Left ventricle myocardium inferior (tissue), 1 donor: ENCODE measurements at regions not wholly inside any gene's neighbourhood (a gene's known extent, or its start where the extent isn't known, plus 50 kb on each side); places are given as distances from the start of the nearest gene placed in this dataset.

Source experiments
- DNase-seq: peaks from one replicate; pipeline ENCODE4 v3.0.0-alpha.2; 2020
- H3K27ac ChIP-seq: fragments of 200-600 bp; replicated peaks from 2 replicates; pipeline ENCODE4 v1.8.0; 2021
- H3K27me3 ChIP-seq: fragments of 200-600 bp; 2 replicates; pipeline ENCODE4 v1.8.0; 2021; ENCODE audit warnings: low read depth
- H3K36me3 ChIP-seq: fragments of 200-600 bp; 2 replicates; pipeline ENCODE4 v1.8.0; 2021
- H3K4me1 ChIP-seq: fragments of 200-600 bp; 2 replicates; pipeline ENCODE4 v1.8.0; 2021
- H3K4me3 ChIP-seq: fragments of 200-600 bp; 2 replicates; pipeline ENCODE4 v1.8.0; 2021; ENCODE audit warnings: mild to moderate bottlenecking, moderate library complexity
- H3K9me3 ChIP-seq: fragments of 200-600 bp; replicated peaks from 2 replicates; pipeline ENCODE4 v1.8.0; 2021
- intact Hi-C: fragments of 100-400 bp; cut with micrococcal nuclease; formaldehyde crosslinking; loops from one replicate; pipeline ENCODE4 v1.11.0; 2022
- TF ChIP-seq, protein P1 (sequence below): fragments of 200-600 bp; IDR thresholded peaks from 2 replicates; pipeline ENCODE4 v1.8.0; 2021; ENCODE audit warnings: antibody characterized with exemption, mild to moderate bottlenecking, borderline replicate concordance
- donor health status: DM: no; HTN: yes; CAD: no; lungs with severe emphysema.

DNA sequence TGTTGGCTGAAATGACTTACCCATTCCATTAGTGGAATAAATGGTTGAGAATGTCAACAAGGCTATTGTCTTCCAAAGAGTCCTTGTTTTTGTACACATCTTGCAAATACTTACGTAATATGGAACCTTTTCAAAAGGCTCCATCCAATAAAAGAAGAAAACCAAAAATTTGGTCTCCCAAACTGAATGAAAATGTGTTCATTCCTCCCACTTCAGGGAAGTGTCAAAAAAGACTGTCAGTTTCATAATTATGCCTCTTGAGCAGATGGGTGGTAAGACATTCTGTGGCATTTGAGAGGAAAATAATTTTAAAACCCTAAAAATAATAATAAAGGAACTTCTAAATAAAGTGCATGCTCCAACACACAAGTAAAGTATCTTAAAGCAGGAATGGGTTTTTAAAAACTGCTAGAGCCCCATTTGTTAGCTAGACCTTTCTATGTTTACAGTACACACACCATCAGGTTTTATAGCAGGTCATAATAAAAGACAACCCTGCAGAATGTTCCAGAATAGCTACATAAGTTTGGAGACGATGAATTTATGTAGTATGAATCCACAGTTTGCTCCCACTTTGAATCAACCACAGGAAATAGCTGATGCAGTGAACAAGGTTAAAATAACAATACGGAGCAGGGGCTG, 843.7 kb downstream of the LRRTM4 start:
- Histone ChIP-seq H3K27me3 (no peaks in the 10 kb centered on the region), H3K4me3 (no peak overlapping the region), H3K27ac (no peak overlapping the region), H3K9me3 (no peaks in the 10 kb centered on the region), H3K4me1 (no peaks in the 10 kb centered on the region), H3K36me3 (no peaks in the 10 kb centered on the region)
- no peak for DNase-seq
- intact Hi-C loops: no loop called here
- TF ChIP-seq, protein P1, sequence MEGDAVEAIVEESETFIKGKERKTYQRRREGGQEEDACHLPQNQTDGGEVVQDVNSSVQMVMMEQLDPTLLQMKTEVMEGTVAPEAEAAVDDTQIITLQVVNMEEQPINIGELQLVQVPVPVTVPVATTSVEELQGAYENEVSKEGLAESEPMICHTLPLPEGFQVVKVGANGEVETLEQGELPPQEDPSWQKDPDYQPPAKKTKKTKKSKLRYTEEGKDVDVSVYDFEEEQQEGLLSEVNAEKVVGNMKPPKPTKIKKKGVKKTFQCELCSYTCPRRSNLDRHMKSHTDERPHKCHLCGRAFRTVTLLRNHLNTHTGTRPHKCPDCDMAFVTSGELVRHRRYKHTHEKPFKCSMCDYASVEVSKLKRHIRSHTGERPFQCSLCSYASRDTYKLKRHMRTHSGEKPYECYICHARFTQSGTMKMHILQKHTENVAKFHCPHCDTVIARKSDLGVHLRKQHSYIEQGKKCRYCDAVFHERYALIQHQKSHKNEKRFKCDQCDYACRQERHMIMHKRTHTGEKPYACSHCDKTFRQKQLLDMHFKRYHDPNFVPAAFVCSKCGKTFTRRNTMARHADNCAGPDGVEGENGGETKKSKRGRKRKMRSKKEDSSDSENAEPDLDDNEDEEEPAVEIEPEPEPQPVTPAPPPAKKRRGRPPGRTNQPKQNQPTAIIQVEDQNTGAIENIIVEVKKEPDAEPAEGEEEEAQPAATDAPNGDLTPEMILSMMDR: no peak

DNA sequence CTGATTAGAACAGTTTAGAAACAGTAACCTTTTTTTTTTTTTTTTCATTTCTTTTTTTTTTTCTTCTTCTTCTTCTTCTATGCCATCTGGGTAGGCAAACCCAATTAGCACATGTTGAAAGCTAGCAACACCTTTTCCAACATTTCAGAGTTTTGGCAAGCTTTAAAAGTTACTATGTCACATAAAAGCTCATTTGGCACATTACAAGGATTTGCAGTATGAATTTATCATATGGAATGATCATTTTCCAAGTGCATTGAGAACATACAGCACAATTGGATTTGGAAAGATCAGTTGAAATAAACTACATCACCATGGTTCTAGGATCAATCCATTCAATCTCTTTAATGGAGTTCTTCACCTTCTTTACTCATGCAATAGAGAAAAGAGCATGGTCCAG, 847.0 kb downstream of the LRRTM4 start:
- intact Hi-C loops: no loop called here
- H3K4me3 ChIP-seq: no peak overlapping the region
- TF ChIP-seq, protein P1: no peak
- no peak for DNase-seq
- no peaks in the 10 kb centered on the region for H3K9me3 ChIP-seq
- no peak overlapping the region for H3K27ac ChIP-seq
- H3K36me3 ChIP-seq: no peaks in the 10 kb centered on the region
- H3K4me1 ChIP-seq: peaks cover 5% of the 10 kb centered on the region
- no peaks in the 10 kb centered on the region for H3K27me3 ChIP-seq

DNA sequence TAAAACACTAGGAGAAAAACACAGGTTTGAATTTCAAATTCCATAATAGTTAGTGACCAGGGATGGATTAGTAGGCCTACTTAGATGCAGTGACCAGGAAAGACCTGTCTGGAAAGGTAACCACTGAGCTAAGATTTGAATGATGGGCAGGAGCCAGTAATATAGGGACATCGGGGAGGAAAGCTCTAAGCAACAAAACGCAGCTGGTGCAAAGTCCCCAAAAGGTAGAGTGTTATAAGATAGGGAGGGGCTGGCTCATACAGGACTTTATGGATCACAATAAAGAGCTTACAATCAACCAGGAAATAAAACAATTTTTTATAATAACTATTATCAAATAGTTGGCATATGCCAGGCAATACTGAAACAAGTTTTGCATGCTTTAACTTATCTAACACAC, 849.4 kb downstream of the LRRTM4 start:
- H3K27me3 ChIP-seq: no peaks in the 10 kb centered on the region

DNA sequence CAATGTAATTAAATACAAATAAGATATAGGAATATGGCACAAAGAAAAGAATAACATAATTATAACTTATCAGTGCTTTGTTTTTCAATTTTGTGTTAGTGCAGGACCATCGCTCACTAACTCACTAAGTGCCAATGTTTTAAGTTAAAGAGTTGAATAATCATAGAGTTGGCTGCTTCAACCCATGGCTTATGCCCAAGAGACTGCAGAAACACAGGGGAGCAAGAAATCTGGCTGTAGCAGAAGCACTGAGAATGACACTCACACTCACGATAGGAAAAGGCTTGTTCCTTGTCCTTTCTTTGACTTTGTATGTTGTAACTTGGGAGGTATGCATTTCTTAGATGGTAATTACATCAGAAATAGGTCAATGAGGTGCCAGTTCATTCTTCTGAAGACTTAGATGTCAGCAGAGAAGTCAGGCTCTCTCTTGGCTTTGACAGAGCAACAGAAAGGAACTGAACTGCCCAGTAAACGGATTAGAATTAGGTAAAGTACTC, 852.2 kb downstream of the LRRTM4 start:
- Histone ChIP-seq H3K27me3 (no peaks in the 10 kb centered on the region), H3K9me3 (no peaks in the 10 kb centered on the region), H3K4me1 (peaks cover 23% of the 10 kb centered on the region), H3K27ac (no peak overlapping the region), H3K4me3 (no peak overlapping the region), H3K36me3 (no peaks in the 10 kb centered on the region)
- TF ChIP-seq, protein P1: no peak
- no peak for DNase-seq
- intact Hi-C loops: no loop called here

More for the DNA sequence above, 849.4 kb downstream of the LRRTM4 start:
- intact Hi-C loops: no loop called here
- H3K4me1 ChIP-seq: peaks cover 19% of the 10 kb centered on the region
- DNase-seq: no peak
- H3K36me3 ChIP-seq: no peaks in the 10 kb centered on the region
- no peak overlapping the region for H3K4me3 ChIP-seq
- H3K27ac ChIP-seq: no peak overlapping the region
- TF ChIP-seq, protein P1: no peak
- no peaks in the 10 kb centered on the region for H3K9me3 ChIP-seq

DNA sequence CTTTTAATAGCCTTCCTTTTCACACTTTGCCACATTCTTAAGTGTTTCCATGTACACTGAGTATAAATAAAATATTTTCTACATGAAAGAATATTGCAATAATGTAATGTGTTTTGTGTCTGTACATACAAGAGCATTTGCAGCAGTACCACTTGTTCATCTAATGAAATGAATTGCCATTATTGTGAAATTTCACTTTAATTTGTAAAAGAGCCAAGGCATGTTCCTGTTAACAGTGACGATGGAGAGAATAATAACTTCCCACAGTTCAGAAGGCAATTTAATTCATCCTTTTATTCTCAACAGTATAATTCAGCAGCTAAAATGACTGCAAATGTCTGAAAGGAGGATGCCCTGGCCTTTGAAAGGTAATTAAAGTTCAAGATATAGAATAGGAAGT, 853.9 kb downstream of the LRRTM4 start:
- no peak overlapping the region for H3K27ac ChIP-seq
- H3K27me3 ChIP-seq: no peaks in the 10 kb centered on the region
- no peaks in the 10 kb centered on the region for H3K36me3 ChIP-seq
- H3K4me3 ChIP-seq: no peak overlapping the region
- TF ChIP-seq, protein P1: no peak
- H3K4me1 ChIP-seq: peaks cover 23% of the 10 kb centered on the region
- intact Hi-C loops: no loop called here
- H3K9me3 ChIP-seq: no peaks in the 10 kb centered on the region
- no peak for DNase-seq
